ENCODE measurements at regions not wholly inside any gene's neighbourhood (a gene's known extent, or its start where the extent isn't known, plus 50 kb on each side); places are given as distances from the start of the nearest gene placed in this dataset.

- Histone ChIP-seq H3K4me3 (no peak overlapping the region), H3K27ac (no peak overlapping the region), H3K9me3 (peaks cover 0 to 3% (median 0%) of the 10 kb centered on the region in 4 donors), H3K36me3 (no peaks in the 10 kb centered on the region), H3K27me3 (no peaks in the 10 kb centered on the region), H3K4me1 (no peaks in the 10 kb centered on the region)
- no peak for DNase-seq
- TF ChIP-seq EP300 (IDR thresholded peaks at IDR 0.05) (no peak), POLR2A (IDR thresholded peaks at IDR 0.05) (no peak), CTCF (IDR thresholded peaks at IDR 0.05) (no peak), POLR2AphosphoS5 (IDR thresholded peaks at IDR 0.05) (no peak)
- peak in 1 of 2 donors; percentile 83 for ATAC-seq (ENCODE audit: low FRiP score in 2 of 2)
- 56 to 68% methylated on average over 7 of the region's 7 CpGs for WGBS, 2 donors
Observed at GRCh38 chr9:115672477-115673316, 480.9 kb upstream of the PAPPA start.

- H3K27ac ChIP-seq: no peak overlapping the region
- TF ChIP-seq CTCF (IDR thresholded peaks at IDR 0.05) (no peak), EP300 (IDR thresholded peaks at IDR 0.05) (no peak), POLR2A (IDR thresholded peaks at IDR 0.05) (no peak), POLR2AphosphoS5 (IDR thresholded peaks at IDR 0.05) (no peak)
- ATAC-seq (ENCODE audit: low FRiP score in 2 of 2) (peak in 1 of 2 donors; percentile 69), DNase-seq (no peak)
- peaks cover 0 to 3% (median 0%) of the 10 kb centered on the region in 4 donors for H3K9me3 ChIP-seq
- H3K36me3 ChIP-seq: no peaks in the 10 kb centered on the region
- no peak overlapping the region for H3K4me3 ChIP-seq
- H3K27me3 ChIP-seq: no peaks in the 10 kb centered on the region
- H3K4me1 ChIP-seq: no peaks in the 10 kb centered on the region
- 93% methylated on average over 3 of the region's 3 CpGs for WGBS, 2 donors
Observed at GRCh38 chr9:115673599-115673998, 480.0 kb upstream of the PAPPA start.

- H3K9me3 ChIP-seq: peaks cover 0 to 3% (median 0%) of the 10 kb centered on the region in 4 donors
- H3K36me3 ChIP-seq: no peaks in the 10 kb centered on the region
- ATAC-seq (ENCODE audit: low FRiP score in 2 of 2): no peak
- H3K4me3 ChIP-seq: no peak overlapping the region
- no peak for DNase-seq
- no peak for TF ChIP-seq EP300 (IDR thresholded peaks at IDR 0.05)
- no peak for TF ChIP-seq POLR2A (IDR thresholded peaks at IDR 0.05)
- no peak for TF ChIP-seq CTCF (IDR thresholded peaks at IDR 0.05)
- no peak for TF ChIP-seq POLR2AphosphoS5 (IDR thresholded peaks at IDR 0.05)
- H3K27me3 ChIP-seq: no peaks in the 10 kb centered on the region
- no peak overlapping the region for H3K27ac ChIP-seq
- H3K4me1 ChIP-seq: no peaks in the 10 kb centered on the region
- WGBS, 2 donors: 38 to 63% methylated on average over 1 of the region's 1 CpG
Observed at GRCh38 chr9:115674091-115674490, 479.5 kb upstream of the PAPPA start.

GRCh38 chr9:115675834-115676233 lies 477.8 kb upstream of the PAPPA start:
- H3K36me3 ChIP-seq: no peaks in the 10 kb centered on the region
- H3K4me3 ChIP-seq: no peak overlapping the region
- ATAC-seq (ENCODE audit: low FRiP score in 2 of 2): no peak
- H3K4me1 ChIP-seq: no peaks in the 10 kb centered on the region
- TF ChIP-seq EP300 (IDR thresholded peaks at IDR 0.05) (no peak), POLR2AphosphoS5 (IDR thresholded peaks at IDR 0.05) (no peak), POLR2A (IDR thresholded peaks at IDR 0.05) (no peak)
- WGBS, 2 donors: 81 to 86% methylated on average over 3 of the region's 3 CpGs
- H3K27ac ChIP-seq: no peak overlapping the region
- peaks cover 0 to 3% (median 0%) of the 10 kb centered on the region in 4 donors for H3K9me3 ChIP-seq
- DNase-seq: no peak
- no peaks in the 10 kb centered on the region for H3K27me3 ChIP-seq

- H3K4me3 ChIP-seq: no peak overlapping the region
- DNase-seq: no peak
- H3K9me3 ChIP-seq: peaks cover 0 to 3% (median 0%) of the 10 kb centered on the region in 4 donors
- H3K27me3 ChIP-seq: no peaks in the 10 kb centered on the region
- H3K4me1 ChIP-seq: no peaks in the 10 kb centered on the region
- TF ChIP-seq POLR2AphosphoS5 (IDR thresholded peaks at IDR 0.05): no peak
- no peak for ATAC-seq (ENCODE audit: low FRiP score in 2 of 2)
- H3K36me3 ChIP-seq: no peaks in the 10 kb centered on the region
- WGBS, 2 donors: 85 to 100% methylated on average over 1 of the region's 1 CpG
- H3K27ac ChIP-seq: no peak overlapping the region
Observed at GRCh38 chr9:115680231-115680630, 473.4 kb upstream of the PAPPA start.

All from upper lobe of left lung (tissue), 6 donors.